SK-N-SH (cell line): ENCODE measurements at regions not wholly inside any gene's neighbourhood (a gene's known extent, or its start where the extent isn't known, plus 50 kb on each side); places are given as distances from the start of the nearest gene placed in this dataset.

Experiments used
- CTCF ChIA-PET: fragments of 300-600, 350-600 bp; formaldehyde crosslinking; extraction: SDS; loops from one replicate; lab custom pipeline; 2021; lab: Yijun Ruan, JAX
- POLR2A ChIA-PET: fragments of 350-600 bp; sonication (Branson Sonifier 250); formaldehyde crosslinking; extraction: SDS; loops from one replicate; lab custom pipeline; 2020; ENCODE audit warnings: antibody characterized with exemption, inconsistent platforms; lab: Yijun Ruan, JAX
- DNase-seq: peaks from one replicate; pipeline ENCODE4 v3.0.0; 2012
- H2AFZ ChIP-seq: fragments of 200-600 bp; sonication (generic); 2 replicates; pipeline ENCODE4 v1.8.1; 2016; ENCODE audit warnings: antibody characterized with exemption, mild to moderate bottlenecking, low read depth
- H3F3A ChIP-seq: fragments of 200-600 bp; sonication (generic); replicated peaks from 2 replicates; pipeline ENCODE3; 2016; ENCODE audit warnings: antibody characterized with exemption, mild to moderate bottlenecking; ENCODE audit not compliant: insufficient read depth
- H3K27ac ChIP-seq, 2 experiments: fragments of 200-500 bp in 1 of 2; fragments of 200-600 bp in 1 of 2; sonication (Bioruptor generic) in 1 of 2; sonication (generic), shearing (Covaris generic) in 1 of 2; 2 replicates each; pipeline versions ENCODE4 v1.5.1 to v1.6.1; 2014 to 2016; ENCODE audit warnings: low read depth in 2 of 2, inconsistent platforms in 1 of 2, low read length in 1 of 2, mild to moderate bottlenecking in 1 of 2, mixed read lengths in 1 of 2
- H3K27me3 ChIP-seq: fragments of 200-600 bp; sonication (generic), shearing (Covaris generic); 2 replicates; pipeline ENCODE4 v1.6.1; 2016; ENCODE audit warnings: mixed run types; ENCODE audit not compliant: insufficient read depth
- H3K36me3 ChIP-seq, 2 experiments: fragments of 200-500 bp in 1 of 2; fragments of 200-600 bp in 1 of 2; sonication (Bioruptor generic) in 1 of 2; sonication (generic) in 1 of 2; replicated peaks in 1 of 2; 2 replicates each; pipeline versions ENCODE3 to v1.5.1; 2014 to 2016; ENCODE audit warnings: low read length in 1 of 2, mild to moderate bottlenecking in 1 of 2; ENCODE audit not compliant: insufficient read depth in 2 of 2, control insufficient read depth in 1 of 2
- H3K4me1 ChIP-seq, 2 experiments: fragments of 200-500 bp in 1 of 2; fragments of 200-600 bp in 1 of 2; sonication (Bioruptor generic) in 1 of 2; sonication (generic), shearing (Covaris generic) in 1 of 2; 2 replicates each; pipeline versions ENCODE4 v1.5.1 to v1.6.1; 2014 to 2016; ENCODE audit warnings: low read depth in 1 of 2, low read length in 1 of 2, mixed run types in 1 of 2; ENCODE audit not compliant: insufficient read depth in 2 of 2, control insufficient read depth in 1 of 2
- H3K4me2 ChIP-seq: fragments of 200-600 bp; sonication (generic), shearing (Covaris generic); 2 replicates; pipeline ENCODE4 v1.6.1; 2017; ENCODE audit warnings: mixed run types
- H3K4me3 ChIP-seq, 2 experiments: fragments of 200-500 bp in 1 of 2; fragments of 200-600 bp in 1 of 2; sonication (Bioruptor generic) in 1 of 2; sonication (generic), shearing (Covaris generic) in 1 of 2; 2 replicates each; pipeline versions ENCODE4 v1.5.1 to v1.8.1; 2014 to 2016; ENCODE audit warnings: low read depth in 2 of 2, inconsistent platforms in 1 of 2, low read length in 1 of 2, mild to moderate bottlenecking in 1 of 2, mixed read lengths in 1 of 2, moderate library complexity in 1 of 2
- H3K79me2 ChIP-seq: fragments of 200-600 bp; sonication (generic); 2 replicates; pipeline ENCODE4 v1.8.1; 2017; ENCODE audit warnings: mild to moderate bottlenecking; ENCODE audit not compliant: insufficient read depth
- H3K9ac ChIP-seq: fragments of 200-600 bp; sonication (generic); 2 replicates; pipeline ENCODE4 v1.6.1; 2017; ENCODE audit warnings: mixed run types
- H3K9me2 ChIP-seq: fragments of 200-600 bp; sonication (generic); 2 replicates; pipeline ENCODE4 v1.6.1; 2017; ENCODE audit warnings: mixed run types
- H3K9me3 ChIP-seq: fragments of 200-600 bp; sonication (generic); 2 replicates; pipeline ENCODE4 v1.6.1; 2017; ENCODE audit warnings: mixed run types, mild to moderate bottlenecking, moderate library complexity
- H4K20me1 ChIP-seq: fragments of 200-600 bp; sonication (generic); 2 replicates; pipeline ENCODE4 v1.6.1; 2017; ENCODE audit warnings: mild to moderate bottlenecking, mixed run types; ENCODE audit not compliant: insufficient read depth
- ELF1 ChIP-seq: IDR thresholded peaks from 2 replicates; pipeline ENCODE4 v1.4.0; 2012
- EP300 ChIP-seq, 2 experiments: IDR thresholded peaks; 2 replicates each; pipeline versions ENCODE4 v1.4.0 to v1.6.1; 2012; ENCODE audit warnings: borderline replicate concordance in 1 of 2, low read depth in 1 of 2, low read length in 1 of 2
- EZH2phosphoT487 ChIP-seq: fragments of 200-600 bp; sonication (generic); IDR thresholded peaks from 2 replicates; pipeline ENCODE4 v1.6.1; 2017; ENCODE audit warnings: low read depth, mixed run types, mild to moderate bottlenecking, antibody characterized with exemption, moderate library complexity, borderline replicate concordance
- JUND ChIP-seq: IDR thresholded peaks from 2 replicates; pipeline ENCODE4 v1.4.0; 2012
- MXI1 ChIP-seq: IDR thresholded peaks from 2 replicates; pipeline ENCODE4 v1.6.1; 2012; ENCODE audit warnings: mild to moderate bottlenecking, low read depth, low read length, improper control_type of control experiment
- NRF1 ChIP-seq: IDR thresholded peaks from 2 replicates; pipeline ENCODE4 v1.6.1; 2012; ENCODE audit warnings: low read depth, mild to moderate bottlenecking, low read length
- RAD21 ChIP-seq: IDR thresholded peaks from 2 replicates; pipeline ENCODE4 v1.6.1; 2012; ENCODE audit warnings: mild to moderate bottlenecking, low read length
- RXRA ChIP-seq: IDR thresholded peaks from 2 replicates; pipeline ENCODE4 v1.4.0; 2012; ENCODE audit warnings: low read depth, mild to moderate bottlenecking, borderline replicate concordance
- SMC3 ChIP-seq: IDR thresholded peaks from 2 replicates; pipeline ENCODE4 v1.6.1; 2012; ENCODE audit warnings: low read depth, low read length, improper control_type of control experiment
- TAF1 ChIP-seq: IDR thresholded peaks from 2 replicates; pipeline ENCODE4 v1.6.1; 2012; ENCODE audit warnings: low read depth, mild to moderate bottlenecking, low read length, moderate library complexity, borderline replicate concordance
- TCF12 ChIP-seq: IDR thresholded peaks from 2 replicates; pipeline ENCODE4 v1.4.0; 2012
- YY1 ChIP-seq: IDR thresholded peaks from 2 replicates; pipeline ENCODE4 v1.4.0; 2012; ENCODE audit warnings: low read depth, mild to moderate bottlenecking
- WGBS: methylation state at CpG from one replicate; pipeline ENCODE4 v1.1.6; 2017; ENCODE audit warnings: low lambda C conversion rate; 5-methylcytosine and 5-hydroxymethylcytosine counted together
- TF ChIP-seq, protein P1 (sequence below): IDR thresholded peaks from 2 replicates; pipeline ENCODE4; 2012
- TF ChIP-seq, protein P2 (sequence below): fragments of 150-350 bp; IDR thresholded peaks from 2 replicates; pipeline ENCODE4 v1.6.1; 2017; ENCODE audit warnings: antibody characterized with exemption, low read length, low read depth, borderline replicate concordance
- TF ChIP-seq, protein P3 (sequence below): IDR thresholded peaks from 2 replicates; pipeline ENCODE4 v1.4.0; 2012; ENCODE audit warnings: low read depth, borderline replicate concordance
- TF ChIP-seq, protein P4 (sequence below): IDR thresholded peaks from 2 replicates; pipeline ENCODE4 v1.4.0; 2012; ENCODE audit warnings: low read depth, borderline replicate concordance

DNA sequence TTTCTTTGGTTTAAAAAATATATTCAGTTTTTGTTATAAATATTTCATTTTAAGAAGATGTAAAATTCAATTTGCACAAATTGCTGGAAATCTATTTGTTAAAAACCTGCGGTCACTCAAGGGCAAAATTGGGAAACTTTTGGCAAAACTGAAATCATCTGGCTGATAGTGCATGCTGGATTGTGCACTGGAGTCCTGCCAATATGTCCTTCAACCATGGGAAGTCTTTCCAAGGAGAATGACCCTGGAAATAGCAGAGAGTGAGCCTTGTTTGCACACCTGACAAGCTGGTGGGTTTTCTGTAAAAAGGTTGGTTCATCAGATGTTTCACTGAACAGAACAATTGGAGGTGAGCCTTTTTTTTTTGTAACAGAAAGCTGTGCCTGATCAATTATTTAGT lies 413.5 kb downstream of the BTBD3 start:
- Histone ChIP-seq H3K9ac (no peak overlapping the region), H3K4me1 (no peaks in the 10 kb centered on the region), H3F3A (no peaks in the 10 kb centered on the region), H3K79me2 (no peaks in the 10 kb centered on the region), H2AFZ (no peak overlapping the region), H3K9me2 (no peaks in the 10 kb centered on the region), H3K27me3 (no peaks in the 10 kb centered on the region), H4K20me1 (no peaks in the 10 kb centered on the region), H3K4me2 (no peak overlapping the region), H3K9me3 (peaks cover 6% of the 10 kb centered on the region; the same call in 1 of the 2 replicates), H3K36me3 (no peaks in the 10 kb centered on the region), H3K27ac (no peak overlapping the region), H3K4me3 (no peak overlapping the region)
- TF ChIP-seq EZH2phosphoT487 (no peak), JUND (no peak), NRF1 (no peak), EP300 (IDR thresholded peaks at IDR 0.05; ENCODE audit: borderline replicate concordance in 1 of 2, low read depth in 1 of 2, low read length in 1 of 2) (no peak), ELF1 (no peak), TCF12 (no peak)
- TF ChIP-seq, protein P1, sequence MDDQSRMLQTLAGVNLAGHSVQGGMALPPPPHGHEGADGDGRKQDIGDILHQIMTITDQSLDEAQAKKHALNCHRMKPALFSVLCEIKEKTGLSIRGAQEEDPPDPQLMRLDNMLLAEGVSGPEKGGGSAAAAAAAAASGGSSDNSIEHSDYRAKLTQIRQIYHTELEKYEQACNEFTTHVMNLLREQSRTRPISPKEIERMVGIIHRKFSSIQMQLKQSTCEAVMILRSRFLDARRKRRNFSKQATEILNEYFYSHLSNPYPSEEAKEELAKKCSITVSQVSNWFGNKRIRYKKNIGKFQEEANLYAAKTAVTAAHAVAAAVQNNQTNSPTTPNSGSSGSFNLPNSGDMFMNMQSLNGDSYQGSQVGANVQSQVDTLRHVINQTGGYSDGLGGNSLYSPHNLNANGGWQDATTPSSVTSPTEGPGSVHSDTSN: no peak
- TF ChIP-seq, protein P2, sequence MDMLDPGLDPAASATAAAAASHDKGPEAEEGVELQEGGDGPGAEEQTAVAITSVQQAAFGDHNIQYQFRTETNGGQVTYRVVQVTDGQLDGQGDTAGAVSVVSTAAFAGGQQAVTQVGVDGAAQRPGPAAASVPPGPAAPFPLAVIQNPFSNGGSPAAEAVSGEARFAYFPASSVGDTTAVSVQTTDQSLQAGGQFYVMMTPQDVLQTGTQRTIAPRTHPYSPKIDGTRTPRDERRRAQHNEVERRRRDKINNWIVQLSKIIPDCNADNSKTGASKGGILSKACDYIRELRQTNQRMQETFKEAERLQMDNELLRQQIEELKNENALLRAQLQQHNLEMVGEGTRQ: no peak
- ChIA-PET CTCF (no interaction called here), POLR2A (no interaction called here)
- 53% methylated on average over 1 of the region's 1 CpG for WGBS
- DNase-seq: no peak

DNA sequence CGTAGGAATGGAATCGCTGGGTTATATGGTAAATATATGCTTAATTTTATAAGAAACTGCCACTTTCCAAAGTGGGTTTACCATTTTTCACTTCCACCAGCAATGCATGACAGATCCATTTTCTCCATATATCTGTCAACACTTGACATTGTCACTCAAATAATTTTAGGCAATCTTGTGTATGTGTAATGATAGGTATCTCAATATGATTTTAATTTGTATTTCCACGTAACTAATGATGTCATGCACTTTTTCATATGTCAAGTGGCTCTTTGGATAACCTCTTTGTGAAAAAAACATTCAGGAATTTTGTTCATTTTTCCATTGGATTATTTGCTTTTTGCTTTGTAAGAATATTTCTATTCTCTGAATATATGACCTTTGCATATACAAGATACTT lies 419.9 kb downstream of the BTBD3 start:
- H3K27me3 ChIP-seq: no peaks in the 10 kb centered on the region
- DNase-seq: no peak
- no peak overlapping the region for H3K4me3 ChIP-seq
- no peak overlapping the region for H3K4me2 ChIP-seq
- no peak overlapping the region for H3K9ac ChIP-seq
- ChIA-PET CTCF (no interaction called here), POLR2A (no interaction called here)
- TF ChIP-seq TAF1 (no peak), YY1 (no peak), SMC3 (no peak), RAD21 (no peak), MXI1 (no peak), RXRA (no peak)
- TF ChIP-seq, protein P1: no peak
- TF ChIP-seq, protein P3, sequence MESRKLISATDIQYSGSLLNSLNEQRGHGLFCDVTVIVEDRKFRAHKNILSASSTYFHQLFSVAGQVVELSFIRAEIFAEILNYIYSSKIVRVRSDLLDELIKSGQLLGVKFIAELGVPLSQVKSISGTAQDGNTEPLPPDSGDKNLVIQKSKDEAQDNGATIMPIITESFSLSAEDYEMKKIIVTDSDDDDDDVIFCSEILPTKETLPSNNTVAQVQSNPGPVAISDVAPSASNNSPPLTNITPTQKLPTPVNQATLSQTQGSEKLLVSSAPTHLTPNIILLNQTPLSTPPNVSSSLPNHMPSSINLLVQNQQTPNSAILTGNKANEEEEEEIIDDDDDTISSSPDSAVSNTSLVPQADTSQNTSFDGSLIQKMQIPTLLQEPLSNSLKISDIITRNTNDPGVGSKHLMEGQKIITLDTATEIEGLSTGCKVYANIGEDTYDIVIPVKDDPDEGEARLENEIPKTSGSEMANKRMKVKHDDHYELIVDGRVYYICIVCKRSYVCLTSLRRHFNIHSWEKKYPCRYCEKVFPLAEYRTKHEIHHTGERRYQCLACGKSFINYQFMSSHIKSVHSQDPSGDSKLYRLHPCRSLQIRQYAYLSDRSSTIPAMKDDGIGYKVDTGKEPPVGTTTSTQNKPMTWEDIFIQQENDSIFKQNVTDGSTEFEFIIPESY: no peak
- TF ChIP-seq, protein P4, sequence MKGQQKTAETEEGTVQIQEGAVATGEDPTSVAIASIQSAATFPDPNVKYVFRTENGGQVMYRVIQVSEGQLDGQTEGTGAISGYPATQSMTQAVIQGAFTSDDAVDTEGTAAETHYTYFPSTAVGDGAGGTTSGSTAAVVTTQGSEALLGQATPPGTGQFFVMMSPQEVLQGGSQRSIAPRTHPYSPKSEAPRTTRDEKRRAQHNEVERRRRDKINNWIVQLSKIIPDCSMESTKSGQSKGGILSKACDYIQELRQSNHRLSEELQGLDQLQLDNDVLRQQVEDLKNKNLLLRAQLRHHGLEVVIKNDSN: no peak
- H4K20me1 ChIP-seq: no peaks in the 10 kb centered on the region
- no peaks in the 10 kb centered on the region for H3K36me3 ChIP-seq
- 41% methylated on average over 3 of the region's 3 CpGs for WGBS
- H3K27ac ChIP-seq: no peak overlapping the region
- no peaks in the 10 kb centered on the region for H3K79me2 ChIP-seq
- no peaks in the 10 kb centered on the region for H3F3A ChIP-seq
- no peak overlapping the region for H2AFZ ChIP-seq
- H3K9me3 ChIP-seq: no peaks in the 10 kb centered on the region
- no peaks in the 10 kb centered on the region for H3K4me1 ChIP-seq
- H3K9me2 ChIP-seq: no peaks in the 10 kb centered on the region
